ENCODE measurements at regions not wholly inside any gene's neighbourhood (a gene's known extent, or its start where the extent isn't known, plus 50 kb on each side); places are given as distances from the start of the nearest gene placed in this dataset.
"Not testable (repeated sequence)": the region's sequence is repeated elsewhere in the genome, so short reads cannot be mapped to it uniquely, and the experiment has no call there.

- DNase-seq (ENCODE audit: low read depth), result no peak
These were observed 183.7 kb upstream of the TMEM132C start for GRCh38 chr12:128083132-128083729.

GRCh38 chr12:128088926-128089325, 178.0 kb upstream of the TMEM132C start:
- no peak for DNase-seq (ENCODE audit: low read depth)

- no peak for DNase-seq (ENCODE audit: low read depth)
These were observed 177.0 kb upstream of the TMEM132C start for GRCh38 chr12:128089961-128090360.

GRCh38 chr12:128091101-128091720, 175.8 kb upstream of the TMEM132C start:
- no peak for DNase-seq (ENCODE audit: low read depth)

GRCh38 chr12:128091951-128092382, 175.0 kb upstream of the TMEM132C start:
- DNase-seq (ENCODE audit: low read depth), result no peak

GRCh38 chr12:128098730-128099129, 168.2 kb upstream of the TMEM132C start:
- no peak for DNase-seq (ENCODE audit: low read depth)

- no peak for DNase-seq (ENCODE audit: low read depth)
These were observed 163.8 kb upstream of the TMEM132C start for GRCh38 chr12:128103152-128103551.

GRCh38 chr12:128109236-128109635, 157.7 kb upstream of the TMEM132C start:
- no peak for DNase-seq (ENCODE audit: low read depth)

- no peak for DNase-seq (ENCODE audit: low read depth)
These were observed 157.3 kb upstream of the TMEM132C start for GRCh38 chr12:128109636-128110035.

- DNase-seq (ENCODE audit: low read depth), result no peak
These were observed 155.6 kb upstream of the TMEM132C start for GRCh38 chr12:128111333-128111732.

- DNase-seq (ENCODE audit: low read depth), result no peak
These were observed 155.0 kb upstream of the TMEM132C start for GRCh38 chr12:128111951-128112350.

GRCh38 chr12:128113250-128113649, 153.7 kb upstream of the TMEM132C start:
- not testable (repeated sequence) for DNase-seq (ENCODE audit: low read depth)

- DNase-seq (ENCODE audit: low read depth), result no peak
These were observed 152.5 kb upstream of the TMEM132C start for GRCh38 chr12:128114485-128114884.

GRCh38 chr12:128116537-128116936, 150.4 kb upstream of the TMEM132C start:
- no peak for DNase-seq (ENCODE audit: low read depth)

- DNase-seq (ENCODE audit: low read depth), result no peak
These were observed 146.9 kb upstream of the TMEM132C start for GRCh38 chr12:128120035-128120434.

GRCh38 chr12:128121424-128121823, 145.5 kb upstream of the TMEM132C start:
- no peak for DNase-seq (ENCODE audit: low read depth)

- no peak for DNase-seq (ENCODE audit: low read depth)
These were observed 143.9 kb upstream of the TMEM132C start for GRCh38 chr12:128123096-128123495.

GRCh38 chr12:128131955-128132354, 135.0 kb upstream of the TMEM132C start:
- DNase-seq (ENCODE audit: low read depth), result no peak

GRCh38 chr12:128133321-128134073, 133.5 kb upstream of the TMEM132C start:
- no peak for DNase-seq (ENCODE audit: low read depth)

- no peak for DNase-seq (ENCODE audit: low read depth)
These were observed 129.8 kb upstream of the TMEM132C start for GRCh38 chr12:128137140-128137539.

GRCh38 chr12:128138125-128138524, 128.8 kb upstream of the TMEM132C start:
- no peak for DNase-seq (ENCODE audit: low read depth)

GRCh38 chr12:128140551-128140950, 126.4 kb upstream of the TMEM132C start:
- DNase-seq (ENCODE audit: low read depth), result no peak

- no peak for DNase-seq (ENCODE audit: low read depth)
These were observed 116.0 kb upstream of the TMEM132C start for GRCh38 chr12:128150961-128151360.
